HepG2 (cell line): ENCODE measurements at regions not wholly inside any gene's neighbourhood (a gene's known extent, or its start where the extent isn't known, plus 50 kb on each side); places are given as distances from the start of the nearest gene placed in this dataset.
A peak's percentile ranks its signal among the peaks of the same experiment; 100 is the strongest.

Source experiments
- CREB1 ChIP-seq, 2 experiments: fragments of 450-650 bp in 1 of 2; IDR thresholded peaks; 2 replicates each; pipeline ENCODE4 v1.6.1; 2016 to 2017; ENCODE audit warnings: control low read depth in 1 of 2, mild to moderate bottlenecking in 1 of 2, missing compliant biosample characterization in 1 of 2, missing genetic modification characterization in 1 of 2
- CTCF ChIP-seq: sonication (generic); formaldehyde crosslinking; IDR thresholded peaks from 2 replicates; pipeline ENCODE4 v1.5.0; 2020; ENCODE audit warnings: mild to moderate bottlenecking, missing genetic modification reagents, moderate library complexity
- EEA1 ChIP-seq: sonication (generic); formaldehyde crosslinking; IDR thresholded peaks from 2 replicates; pipeline ENCODE4 v1.5.1; 2020; ENCODE audit warnings: mild to moderate bottlenecking, missing genetic modification reagents, borderline replicate concordance
- HOMEZ ChIP-seq: IDR thresholded peaks from 2 replicates; pipeline ENCODE4 v1.6.1; 2016; ENCODE audit warnings: low read depth
- HOXD1 ChIP-seq: sonication (generic); formaldehyde crosslinking; IDR thresholded peaks from 2 replicates; pipeline ENCODE4 v1.5.0; 2020; ENCODE audit warnings: missing genetic modification reagents
- JUN ChIP-seq: sonication (generic); formaldehyde crosslinking; IDR thresholded peaks from 2 replicates; pipeline ENCODE4 v1.4.0; 2020; ENCODE audit warnings: mild to moderate bottlenecking, missing genetic modification reagents
- MAFG ChIP-seq: sonication (generic); formaldehyde crosslinking; IDR thresholded peaks from 2 replicates; pipeline ENCODE4 v1.5.1; 2020; ENCODE audit warnings: mild to moderate bottlenecking, missing genetic modification reagents
- POGK ChIP-seq: sonication (generic); formaldehyde crosslinking; conservative IDR thresholded peaks from 2 replicates; pipeline ENCODE4 v1.8.0; 2022; ENCODE audit warnings: mild to moderate bottlenecking, moderate library complexity, missing genetic modification reagents
- REL ChIP-seq: sonication (generic); formaldehyde crosslinking; conservative IDR thresholded peaks from 2 replicates; pipeline ENCODE4 v1.8.0; 2022; ENCODE audit warnings: mild to moderate bottlenecking, missing genetic modification reagents, moderate library complexity
- ZBTB8A ChIP-seq: sonication (generic); formaldehyde crosslinking; IDR thresholded peaks from 2 replicates; pipeline ENCODE4 v1.4.0; 2020; ENCODE audit warnings: mild to moderate bottlenecking, low read depth, missing genetic modification reagents, borderline replicate concordance
- ZNF382 ChIP-seq: sonication (generic); formaldehyde crosslinking; IDR thresholded peaks from 2 replicates; pipeline ENCODE4 v1.5.0; 2020; ENCODE audit warnings: missing genetic modification reagents, mild to moderate bottlenecking, borderline replicate concordance
- ZNF770 ChIP-seq: sonication (generic); formaldehyde crosslinking; IDR thresholded peaks from 2 replicates; pipeline ENCODE4 v1.5.0; 2020; ENCODE audit warnings: mild to moderate bottlenecking, missing genetic modification reagents
- ZNF776 ChIP-seq: sonication (generic); formaldehyde crosslinking; IDR thresholded peaks from 2 replicates; pipeline ENCODE4 v1.4.0; 2020; ENCODE audit warnings: mild to moderate bottlenecking, missing genetic modification reagents
- ZSCAN12 ChIP-seq: sonication (generic); formaldehyde crosslinking; IDR thresholded peaks from 2 replicates; pipeline ENCODE4 v1.9.0; 2021; ENCODE audit warnings: mild to moderate bottlenecking, missing genetic modification reagents

DNA sequence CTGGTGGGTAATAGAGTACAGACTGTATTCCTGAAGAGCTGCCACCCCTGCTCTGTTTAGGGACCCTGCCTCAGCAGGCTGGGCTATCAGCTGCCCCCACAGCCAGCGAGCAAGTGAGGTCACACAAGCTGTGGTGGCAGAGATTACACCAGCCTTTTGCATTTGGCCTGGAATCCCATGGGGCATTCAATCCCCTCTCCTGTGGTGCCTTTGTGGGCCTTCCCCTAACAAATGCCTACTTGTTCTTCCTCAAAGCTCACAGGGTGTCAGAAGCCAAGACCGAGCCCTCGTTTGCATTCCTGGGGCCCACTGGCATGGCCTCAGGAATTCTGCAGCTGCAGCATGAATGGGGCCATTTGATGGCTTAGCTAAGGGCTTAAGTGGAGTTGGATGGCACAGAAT, 212.7 kb upstream of the PHYHIPL start:
- TF ChIP-seq ZNF776: no peak
- no peak for TF ChIP-seq CTCF (CRISPR knock-in tag)
- no peak for TF ChIP-seq JUN (CRISPR knock-in tag)
- no peak for TF ChIP-seq CREB1 (IDR thresholded peaks at IDR 0.05)
- TF ChIP-seq CREB1 (CRISPR knock-in tag; IDR thresholded peaks at IDR 0.05): no peak
- TF ChIP-seq ZSCAN12 (CRISPR knock-in tag): no peak
- no peak for TF ChIP-seq POGK (CRISPR knock-in tag)
- TF ChIP-seq EEA1 (CRISPR knock-in tag): no peak
- 0 out of 2 replicates have a peak, but pooled peaks have one; percentile 37 for TF ChIP-seq HOMEZ
- TF ChIP-seq MAFG: no peak
- no peak for TF ChIP-seq ZNF382 (CRISPR knock-in tag)
- TF ChIP-seq ZNF770: no peak
- TF ChIP-seq REL: no peak
- no peak for TF ChIP-seq HOXD1 (CRISPR knock-in tag)
- TF ChIP-seq ZBTB8A (CRISPR knock-in tag): no peak
